NCI-H345 treated with DMSO at 0.1 percent for 48 hours (cell line): ENCODE measurements at regions not wholly inside any gene's neighbourhood (a gene's known extent, or its start where the extent isn't known, plus 50 kb on each side); places are given as distances from the start of the nearest gene placed in this dataset.

Experiments used
- DNase-seq: peaks from one replicate; lab custom pipeline; 2025; ENCODE audit not compliant: unreplicated experiment; lab: John Stamatoyannopoulos, UW

DNA sequence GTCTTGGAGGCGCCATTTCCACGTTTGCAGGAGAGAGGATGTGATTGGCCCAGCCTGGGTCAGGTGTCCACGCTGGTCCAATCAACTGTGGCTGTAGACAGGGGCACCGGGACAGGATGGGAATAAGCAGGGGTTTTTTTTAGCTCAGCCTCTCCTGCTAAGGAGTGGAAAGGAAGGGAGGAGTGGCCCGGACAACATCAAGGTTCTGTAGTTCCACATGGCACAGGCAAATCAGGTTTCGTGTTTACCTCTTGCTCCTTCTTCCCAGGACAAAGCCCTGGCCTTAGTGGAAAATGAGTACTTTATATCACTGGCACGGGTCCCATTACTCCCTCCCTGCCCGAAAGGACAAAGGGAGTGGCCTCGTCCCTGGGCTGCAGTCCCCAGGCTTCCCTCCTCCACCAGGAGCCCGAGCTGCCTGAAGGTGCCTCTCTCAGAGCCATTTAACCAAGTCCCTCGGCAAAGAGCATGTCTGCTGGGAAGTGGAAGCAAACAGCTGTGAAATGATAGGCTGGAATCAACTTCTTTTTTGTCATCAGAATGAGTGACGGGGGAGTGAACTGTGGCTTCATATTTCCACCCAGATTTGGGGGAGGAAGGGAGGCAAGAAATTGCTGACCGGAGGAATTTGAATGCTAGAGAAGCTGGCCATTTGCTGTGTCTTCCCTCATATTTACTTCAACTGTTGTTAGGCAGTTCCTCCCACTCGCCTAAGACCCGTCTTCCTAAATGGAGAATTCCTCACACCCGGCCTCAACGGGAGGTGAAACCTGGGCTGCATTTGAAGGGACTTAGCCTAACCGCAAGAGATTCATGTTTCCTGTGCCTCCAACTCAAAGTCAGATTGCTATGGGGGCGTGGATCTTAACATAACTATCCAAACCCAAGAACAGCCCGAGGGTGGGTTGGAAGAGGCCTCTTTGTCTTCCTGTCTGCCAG lies 84.9 kb upstream of the SLC44A3 start:
- no peak for DNase-seq

DNA sequence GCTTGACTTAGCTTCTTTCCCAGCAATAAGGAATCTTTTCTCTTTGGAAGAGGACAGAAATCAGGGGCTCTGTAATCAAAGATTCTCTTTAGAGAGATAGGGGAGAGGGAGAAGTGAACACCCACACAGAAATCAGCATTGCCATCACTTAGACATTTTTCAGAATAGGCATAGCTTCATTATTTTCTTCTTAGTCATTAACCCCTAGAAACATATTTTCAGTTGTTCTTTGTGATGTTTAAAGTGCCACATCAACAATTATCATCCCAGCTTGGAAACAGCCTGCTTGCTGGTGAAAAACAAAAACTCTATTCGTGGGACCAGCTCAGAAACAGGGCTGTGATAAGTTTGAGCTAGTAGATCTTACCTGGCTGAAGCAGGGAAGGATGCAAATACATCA lies 88.3 kb upstream of the SLC44A3 start:
- no peak for DNase-seq

DNA sequence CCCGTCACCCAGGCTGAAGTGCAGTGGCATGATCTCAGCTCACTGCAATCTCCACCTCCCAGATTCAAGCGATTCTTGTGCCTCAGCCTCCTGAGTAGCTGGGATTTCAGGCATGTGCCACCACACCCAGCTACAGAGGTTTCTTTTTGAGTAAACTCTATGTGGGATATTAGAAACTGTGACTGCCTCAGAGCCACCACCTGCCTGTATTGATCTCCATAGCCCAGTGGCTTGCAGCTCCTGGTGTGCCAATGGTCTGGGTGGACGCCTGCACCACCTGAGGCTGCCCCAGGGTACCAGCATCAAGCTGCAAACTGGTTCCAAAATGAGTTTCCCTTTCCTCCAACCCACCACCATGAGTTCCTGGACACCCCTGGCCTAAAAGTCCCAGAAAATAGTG lies 89.7 kb upstream of the SLC44A3 start:
- no peak for DNase-seq

DNA sequence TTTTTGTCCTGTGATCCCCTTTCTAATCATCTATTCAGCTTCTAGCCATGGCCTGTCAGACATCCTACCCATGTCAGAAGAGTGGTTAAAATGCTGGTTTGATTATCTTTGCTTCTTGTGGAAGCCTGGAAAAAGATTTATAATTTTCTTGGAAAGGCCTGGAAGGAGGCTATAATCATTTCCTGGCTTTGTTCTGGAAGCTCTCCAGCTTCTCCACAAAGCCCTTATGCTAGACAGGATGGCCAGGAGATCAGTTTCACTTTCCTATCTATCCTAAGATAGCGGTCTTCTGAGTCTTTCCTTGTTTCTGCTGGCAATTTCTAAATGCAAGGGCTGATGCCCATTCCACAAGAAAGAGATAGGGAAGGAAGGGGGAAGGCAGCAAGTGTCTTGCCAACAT lies 90.9 kb upstream of the SLC44A3 start:
- no peak for DNase-seq

DNA sequence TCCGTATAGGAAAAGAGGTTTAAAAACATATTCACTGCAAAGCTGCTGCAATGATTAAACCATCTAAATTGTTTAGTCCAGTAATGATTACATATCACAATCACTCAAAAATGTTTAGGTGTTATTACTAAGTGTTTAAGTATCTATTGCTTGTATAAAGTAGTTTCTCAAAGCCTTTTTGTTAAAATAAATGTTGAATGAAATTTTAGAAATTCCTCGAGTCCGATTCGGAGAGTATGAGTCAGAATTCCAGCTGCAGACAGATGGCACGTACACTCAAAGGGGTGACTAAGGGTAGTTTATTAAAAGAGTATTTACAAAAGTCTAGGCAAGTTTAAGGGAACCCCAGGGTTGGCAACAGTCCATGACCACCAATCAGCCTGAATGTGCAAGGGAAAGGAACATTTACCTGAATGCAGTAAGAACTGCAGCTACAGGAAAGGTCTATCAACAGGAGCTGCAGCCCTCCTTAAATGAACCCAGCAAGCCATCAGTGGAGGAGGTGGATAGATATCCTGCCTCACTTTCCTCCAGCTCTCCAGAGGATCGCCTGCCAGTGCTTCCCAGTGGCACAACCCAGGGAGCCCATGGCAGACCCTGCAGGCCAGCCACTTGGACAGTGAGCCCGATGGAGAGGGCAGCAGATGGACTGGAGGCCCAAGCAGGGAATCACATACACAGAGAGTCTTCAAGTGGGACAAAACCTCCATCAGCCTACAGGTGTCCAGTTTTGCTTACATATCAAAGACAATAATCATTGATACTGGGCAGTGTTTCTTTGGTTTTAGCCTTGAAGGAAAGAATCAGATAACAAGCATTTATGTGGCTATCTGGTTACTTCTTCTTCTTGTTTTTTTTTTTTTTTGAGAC lies 92.1 kb upstream of the SLC44A3 start:
- DNase-seq = no peak

DNA sequence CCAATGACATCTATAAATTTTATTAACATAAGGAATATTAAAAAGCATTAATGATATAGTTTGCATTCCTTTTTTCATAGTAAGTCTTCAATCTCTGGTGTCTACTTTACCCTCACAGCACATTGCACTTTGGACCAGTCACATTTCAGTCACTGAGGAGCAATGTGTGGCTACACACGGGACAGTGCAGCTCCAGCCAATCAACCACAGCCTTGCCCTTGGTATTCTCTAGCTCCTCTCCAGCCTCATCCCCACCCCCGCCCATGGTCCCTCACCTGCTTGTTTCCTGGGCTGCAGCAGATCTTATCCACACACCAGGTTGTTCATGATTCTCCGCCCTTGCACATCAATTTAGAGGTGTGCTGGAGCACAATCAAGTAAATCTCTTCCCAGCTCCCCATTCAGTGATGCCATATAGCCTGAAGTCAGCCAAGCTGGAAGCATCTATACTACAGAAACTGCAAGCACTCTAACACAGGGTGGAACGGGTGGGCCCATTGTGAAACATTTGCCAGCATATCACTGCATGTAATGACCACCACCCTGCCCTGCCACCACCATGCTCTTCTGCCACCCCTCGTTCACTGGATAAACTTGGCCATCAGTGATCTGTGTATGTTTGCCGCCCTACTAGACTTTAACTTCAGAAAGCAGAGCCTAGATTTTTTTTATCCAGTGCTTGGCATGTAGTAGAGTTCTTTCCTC lies 93.0 kb upstream of the SLC44A3 start:
- DNase-seq = no peak

DNA sequence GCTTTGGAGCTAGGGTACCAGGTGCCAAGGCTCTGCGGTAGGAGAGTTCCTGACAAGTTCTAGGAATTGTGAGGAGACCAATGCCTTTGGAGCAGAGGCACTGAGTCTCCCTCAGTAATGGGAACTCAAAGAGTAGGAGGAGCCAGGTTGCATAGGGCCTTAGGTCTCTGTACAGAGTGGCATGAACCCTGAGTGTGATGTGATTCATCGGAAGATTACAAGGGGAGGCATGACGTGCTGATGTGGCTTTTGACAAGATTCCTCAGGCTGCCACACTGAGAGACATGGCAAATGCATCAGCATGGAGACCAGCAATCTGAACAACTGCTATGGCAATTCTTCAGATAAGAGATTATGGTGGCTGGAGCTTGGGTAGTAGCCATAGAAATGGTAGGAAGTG lies 94.6 kb upstream of the SLC44A3 start:
- no peak for DNase-seq

DNA sequence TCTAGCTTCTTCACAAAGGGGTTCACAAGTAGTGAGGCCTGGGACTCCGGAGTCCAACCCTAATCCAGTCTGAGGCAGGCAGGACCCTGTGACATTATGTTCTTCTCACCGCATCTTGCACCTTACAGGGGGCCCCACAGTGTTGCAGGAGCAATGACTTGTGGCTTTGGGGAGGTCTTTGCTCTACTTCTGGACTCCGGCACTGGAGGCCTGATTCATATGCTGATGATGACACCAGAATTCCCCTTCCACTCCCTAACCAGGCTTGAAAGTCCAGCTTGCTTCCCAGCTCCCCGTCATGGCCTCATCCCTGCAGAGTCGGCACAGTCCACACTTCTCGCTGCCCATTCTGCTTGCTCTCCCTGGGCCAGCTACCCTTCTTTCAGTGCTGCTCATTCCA lies 96.3 kb upstream of the SLC44A3 start:
- no peak for DNase-seq

DNA sequence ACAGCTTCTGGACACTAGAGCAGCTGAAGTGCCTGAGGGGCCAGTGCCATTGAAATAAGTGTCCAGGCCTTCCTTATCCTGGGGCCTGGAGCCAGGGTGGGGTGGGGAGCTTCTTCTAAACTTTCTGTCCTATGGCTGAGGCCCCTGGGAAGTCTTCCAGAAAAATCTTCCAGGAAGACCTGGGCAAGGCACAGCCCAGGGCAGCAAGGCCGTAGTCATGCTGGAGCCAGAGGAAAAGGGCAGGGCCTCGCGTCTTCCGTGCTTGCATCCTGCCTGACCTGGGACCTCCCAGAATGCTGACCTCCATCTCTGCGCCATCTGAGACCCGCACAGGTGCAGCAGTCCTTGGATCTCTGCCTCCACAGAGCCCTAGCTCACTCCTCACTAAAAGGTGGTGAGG lies 96.7 kb upstream of the SLC44A3 start:
- DNase-seq = no peak

DNA sequence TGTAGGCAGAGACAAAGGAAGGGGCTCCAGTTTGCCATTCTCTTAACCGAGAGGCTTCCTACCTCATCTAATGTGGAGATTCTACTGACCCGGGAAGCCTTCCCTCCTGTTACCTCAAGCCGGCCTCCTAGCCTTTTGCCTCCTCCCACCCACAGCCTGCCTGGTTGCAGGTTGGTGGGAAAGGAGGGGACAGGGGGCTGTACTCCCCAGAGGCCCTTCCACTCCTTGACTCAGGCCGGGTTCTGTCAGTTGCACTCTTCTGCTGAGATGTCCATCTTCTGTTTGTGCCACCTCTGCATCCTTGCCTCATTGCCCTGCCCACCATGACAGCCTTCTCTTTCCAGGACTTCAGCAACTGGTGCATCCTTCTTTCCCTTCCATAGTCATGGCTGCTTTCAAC lies 98.0 kb upstream of the SLC44A3 start:
- no peak for DNase-seq

DNA sequence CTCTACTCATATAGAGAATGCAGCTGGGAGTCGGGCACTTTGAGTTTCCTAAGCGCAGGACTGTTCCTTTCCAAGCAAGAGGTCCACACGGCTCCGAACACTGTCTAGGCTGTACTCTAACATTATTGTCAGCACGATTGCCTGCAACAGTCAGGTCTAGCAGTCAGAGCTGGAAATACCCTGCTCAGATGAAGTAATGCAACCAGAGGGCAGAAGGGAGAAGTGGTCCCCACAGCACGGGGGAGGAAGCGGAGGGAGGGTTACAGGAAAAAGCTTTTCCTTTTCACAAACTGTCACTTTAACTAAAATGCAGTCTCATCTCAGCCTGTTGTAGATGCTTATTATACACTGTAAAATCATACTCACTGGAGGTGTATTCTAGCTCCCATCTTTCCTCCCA lies 98.9 kb upstream of the SLC44A3 start:
- DNase-seq = no peak

DNA sequence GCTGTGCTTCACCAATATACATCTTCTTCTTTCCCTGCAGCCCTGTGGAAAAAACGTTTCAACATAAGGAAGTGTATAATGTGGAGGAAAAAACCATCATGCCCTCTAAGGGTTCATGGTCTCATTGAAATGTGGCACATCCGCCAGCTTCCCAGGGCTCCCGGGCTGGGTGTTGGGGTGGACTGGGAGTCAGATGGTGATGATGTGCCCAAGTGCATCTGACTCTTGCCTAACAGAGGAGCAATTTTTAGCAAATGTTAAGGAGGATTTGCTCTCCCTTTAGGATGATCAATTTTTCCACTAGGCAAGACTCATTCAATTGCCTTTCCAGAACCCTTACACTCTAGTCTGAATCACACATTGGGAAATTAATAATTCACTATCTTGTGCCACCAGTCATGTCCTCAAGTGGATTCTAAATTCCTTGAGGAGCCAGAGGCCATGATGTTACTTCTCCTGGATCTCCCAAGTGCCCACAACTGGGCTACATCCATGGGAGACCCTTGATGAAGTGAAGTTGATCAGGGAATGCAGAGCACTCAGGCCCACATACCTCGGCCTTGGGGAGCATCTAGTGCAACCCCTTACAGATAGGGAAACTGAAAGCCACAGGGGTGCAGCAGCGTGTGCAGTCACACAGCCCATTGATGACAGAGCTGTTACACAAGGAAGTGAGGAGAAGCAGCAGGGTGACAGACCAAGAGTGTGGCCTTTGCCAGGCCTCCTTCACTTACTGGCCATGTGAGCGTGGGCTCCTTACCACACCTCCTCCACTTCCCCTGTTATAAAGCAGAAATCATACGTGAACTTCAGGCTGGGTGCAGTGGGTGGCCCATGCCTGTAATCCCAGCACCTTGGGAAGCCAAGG lies 100.0 kb upstream of the SLC44A3 start:
- DNase-seq = no peak

DNA sequence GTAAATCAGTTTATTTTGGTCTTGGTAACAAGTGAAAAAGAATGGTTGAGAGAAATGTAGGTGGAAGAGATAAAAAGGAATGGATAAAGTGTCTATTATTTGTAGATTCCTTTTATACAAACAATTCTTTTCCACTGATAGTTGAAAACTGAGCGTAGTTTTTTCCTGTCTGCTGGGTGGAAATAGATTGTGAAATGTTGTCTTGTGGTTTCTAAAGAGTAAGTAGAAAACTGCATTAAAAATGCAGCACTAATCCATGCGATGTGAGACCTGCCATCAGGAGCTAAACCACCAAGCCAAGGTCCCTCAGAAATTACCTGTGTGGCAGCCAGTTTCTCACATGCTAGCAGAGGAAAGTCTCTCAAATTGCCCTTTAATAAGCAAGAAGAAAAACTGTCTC lies 103.2 kb upstream of the SLC44A3 start:
- DNase-seq = no peak

DNA sequence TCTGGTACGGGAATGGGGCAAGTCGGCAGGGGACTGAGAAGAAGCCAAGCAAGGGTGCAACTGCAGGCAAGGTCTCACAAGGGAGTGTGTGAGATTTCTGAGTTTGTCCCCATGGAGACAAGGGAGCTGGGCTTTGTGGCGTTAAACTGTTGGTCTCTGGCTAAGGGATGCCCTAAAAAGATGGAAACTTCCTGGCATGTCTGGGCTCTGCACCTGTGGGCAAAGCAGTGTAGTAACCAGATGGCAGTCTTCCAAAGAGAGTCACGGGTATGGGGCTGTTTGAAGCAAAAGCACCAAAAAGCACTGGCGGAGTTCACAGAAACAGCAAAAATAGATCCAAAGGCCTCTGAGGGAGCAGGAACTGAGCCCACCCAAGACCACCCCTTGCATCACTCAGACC lies 104.8 kb upstream of the SLC44A3 start:
- DNase-seq = no peak

DNA sequence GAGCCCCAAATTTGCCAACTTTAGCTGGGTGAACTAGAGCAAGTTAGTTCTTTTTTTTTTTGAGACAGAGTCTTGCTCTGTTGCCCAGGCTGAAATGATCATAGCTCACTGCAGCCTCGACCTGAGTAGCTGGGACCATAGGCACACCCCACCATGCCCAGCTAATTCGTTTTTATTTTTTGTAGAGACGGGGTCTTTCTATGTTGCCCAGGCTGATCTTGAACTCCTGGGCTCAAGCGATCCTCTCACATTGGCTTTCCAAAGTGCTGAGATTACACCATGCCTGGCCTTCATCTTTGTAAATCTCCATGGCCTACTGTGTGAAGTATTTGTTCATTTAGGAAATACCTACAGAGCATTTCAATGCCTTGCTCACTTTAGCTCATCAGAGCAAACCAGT lies 105.6 kb upstream of the SLC44A3 start:
- no peak for DNase-seq

DNA sequence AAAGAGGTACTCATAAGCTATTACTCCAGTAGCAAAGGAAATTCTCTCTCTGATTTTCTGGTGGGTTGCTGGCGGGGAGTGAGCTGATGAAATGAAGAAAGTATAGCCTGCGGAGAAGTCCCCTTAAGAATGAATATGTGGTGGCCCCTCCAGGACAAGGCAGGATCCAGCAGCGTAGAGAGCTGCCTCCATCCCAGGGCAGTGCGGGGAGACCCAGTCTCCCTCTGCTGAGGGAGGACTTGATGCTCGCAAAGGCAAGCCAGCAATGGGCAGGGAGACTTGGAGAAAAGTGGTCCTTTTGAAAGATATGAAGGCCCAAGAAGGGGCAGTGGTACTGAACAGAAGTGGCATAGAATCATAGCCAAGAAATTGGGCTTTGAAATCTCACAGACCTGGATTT lies 106.0 kb upstream of the SLC44A3 start:
- DNase-seq = no peak

DNA sequence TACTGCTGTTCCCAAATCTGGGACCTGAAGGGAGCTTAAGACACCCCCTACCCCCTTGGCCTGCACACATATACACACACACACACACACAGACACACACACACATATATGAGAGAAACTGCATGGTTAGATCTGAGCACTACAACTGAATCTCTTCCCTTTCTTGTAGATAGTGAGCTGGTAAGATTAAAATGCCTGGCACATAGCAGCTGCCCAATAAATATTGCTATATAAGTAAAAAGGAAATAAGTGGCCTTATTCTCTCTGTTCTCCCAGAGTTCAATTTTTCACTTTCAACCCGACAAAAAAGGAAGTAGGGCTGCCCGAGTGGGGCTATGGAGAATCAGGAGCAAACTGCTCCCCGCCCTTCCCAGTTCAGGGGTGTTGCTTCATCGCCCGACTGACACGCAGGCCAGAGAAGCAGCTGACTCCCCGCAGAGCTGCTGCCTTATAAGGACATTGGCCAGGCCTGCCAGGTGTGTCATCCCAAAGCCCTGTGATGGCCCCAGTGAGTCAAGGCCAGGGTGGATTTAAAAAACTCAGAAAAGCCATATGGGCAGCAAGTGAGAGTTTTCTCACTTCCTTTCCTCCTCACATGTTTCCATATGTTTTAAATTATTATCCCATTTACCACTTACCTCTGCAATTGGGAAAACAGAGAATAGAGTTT lies 106.5 kb upstream of the SLC44A3 start:
- DNase-seq = no peak

DNA sequence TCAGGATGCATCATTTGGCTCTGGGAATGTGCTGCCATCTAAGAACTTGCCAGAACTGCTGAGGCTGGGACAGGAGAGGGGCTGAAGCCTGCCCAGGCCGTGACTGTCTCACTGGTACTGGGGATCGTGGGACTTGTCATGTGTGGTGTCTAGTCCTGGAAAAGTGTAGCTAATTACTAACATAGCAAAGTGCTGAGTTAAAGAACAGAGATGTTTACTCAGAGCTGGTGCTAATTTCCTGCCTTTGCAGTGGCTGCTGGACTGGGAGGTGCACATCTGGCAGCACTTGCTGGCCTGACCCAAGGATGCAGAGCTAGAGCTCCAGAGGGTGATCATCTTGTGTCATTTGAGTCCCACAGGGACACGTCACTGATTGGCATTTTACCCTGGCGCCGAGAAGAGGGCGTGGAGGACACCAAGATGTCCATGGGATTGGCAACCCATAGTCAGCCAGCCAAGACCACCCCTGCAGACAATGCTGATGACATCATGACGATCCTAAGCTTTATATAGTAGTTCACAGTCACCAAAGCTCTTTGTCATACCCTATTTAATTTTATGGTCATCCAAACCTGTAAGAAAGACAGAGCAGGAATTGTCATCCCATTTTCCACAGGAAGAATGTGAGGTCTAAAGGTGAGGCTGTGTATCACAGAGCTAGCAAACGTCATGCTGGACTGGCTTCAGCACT lies 110.1 kb upstream of the SLC44A3 start:
- DNase-seq = no peak

DNA sequence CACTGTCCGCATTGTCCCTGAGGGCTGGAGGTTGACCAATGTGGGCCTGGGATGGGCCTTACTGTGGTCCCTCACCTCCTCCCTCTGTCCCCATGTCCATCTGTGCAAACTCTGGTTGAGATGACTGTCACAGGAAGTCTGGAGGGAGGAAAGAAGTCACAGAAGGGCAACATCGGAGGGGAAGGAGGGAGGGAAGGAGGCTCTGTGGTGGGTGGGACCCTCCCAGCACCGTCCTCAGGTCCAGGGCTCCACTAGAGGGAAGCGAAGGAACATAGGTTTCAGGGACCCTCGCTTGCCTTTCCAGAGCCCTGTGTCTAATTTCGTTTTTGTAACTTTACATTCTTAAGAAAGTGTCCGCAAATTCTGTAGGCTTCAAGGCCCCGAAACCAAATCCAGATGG lies 111.3 kb upstream of the SLC44A3 start:
- DNase-seq = no peak

DNA sequence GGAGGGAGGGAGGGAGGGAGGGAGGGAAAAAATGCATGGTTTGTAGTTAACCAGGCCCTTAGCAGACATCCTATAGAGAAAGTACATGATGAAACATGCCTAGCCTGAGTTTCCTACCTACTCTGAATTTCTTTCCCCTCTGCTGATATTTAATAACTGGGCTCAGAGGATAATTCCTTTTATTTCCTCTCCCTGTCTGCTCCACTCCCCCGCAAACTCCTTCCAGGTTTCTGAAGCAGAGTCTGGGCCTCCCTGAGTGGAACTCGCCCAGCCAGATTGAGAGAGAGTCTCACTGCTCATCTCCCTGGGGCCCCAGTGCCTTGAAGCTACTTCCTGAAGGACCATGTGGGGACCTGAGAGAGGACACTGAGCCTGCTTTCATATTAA lies 111.9 kb upstream of the SLC44A3 start:
- no peak for DNase-seq
